ENCODE measurements at regions not wholly inside any gene's neighbourhood (a gene's known extent, or its start where the extent isn't known, plus 50 kb on each side); places are given as distances from the start of the nearest gene placed in this dataset.

DNA sequence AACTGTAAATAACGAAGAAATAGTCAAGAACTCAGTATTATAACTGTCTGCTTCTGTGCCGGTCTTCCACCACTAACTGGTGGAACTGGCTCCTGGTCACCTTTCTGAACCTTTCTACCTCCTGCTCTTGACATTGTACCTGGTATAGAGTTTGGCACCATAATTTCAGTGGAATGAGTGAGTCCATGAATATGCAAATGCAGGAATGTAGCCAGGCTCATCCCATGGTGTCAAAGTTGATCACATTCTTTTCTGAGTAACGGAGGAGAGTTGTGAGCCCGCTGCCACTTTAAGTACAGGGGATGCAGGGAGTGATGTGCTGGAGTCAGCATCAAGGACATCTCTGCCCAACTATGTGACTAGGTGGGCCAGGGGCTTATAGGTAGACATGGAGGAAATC lies 207.9 kb upstream of the HS3ST1 start:
- TF ChIP-seq JUN (IDR thresholded peaks at IDR 0.05): no peak
- no peak for TF ChIP-seq HOXB5 (CRISPR knock-in tag; IDR thresholded peaks at IDR 0.05)
- FAIRE-seq (no peak), ATAC-seq (no peak), DNase-seq (ENCODE audit: low read depth in 1 of 2, low spot score in 1 of 2) (no peak)
- 74% methylated on average over 4 of the region's 4 CpGs for whole genome bisulfite sequencing (ENCODE audit: missing lambda C conversion rate)
- Histone ChIP-seq H3K4me3 (no peak overlapping the region), H3K27ac (peak overlapping the region; percentile 70 to 74; a peak in 3 of 6 replicates), H3K4me1 (peaks cover 27% of the 10 kb centered on the region), H3K9me3 (no peaks in the 10 kb centered on the region), H3K4me2 (no peak overlapping the region)
- CTCF ChIA-PET: no interaction called here
- POLR2A ChIA-PET: no interaction called here

DNA sequence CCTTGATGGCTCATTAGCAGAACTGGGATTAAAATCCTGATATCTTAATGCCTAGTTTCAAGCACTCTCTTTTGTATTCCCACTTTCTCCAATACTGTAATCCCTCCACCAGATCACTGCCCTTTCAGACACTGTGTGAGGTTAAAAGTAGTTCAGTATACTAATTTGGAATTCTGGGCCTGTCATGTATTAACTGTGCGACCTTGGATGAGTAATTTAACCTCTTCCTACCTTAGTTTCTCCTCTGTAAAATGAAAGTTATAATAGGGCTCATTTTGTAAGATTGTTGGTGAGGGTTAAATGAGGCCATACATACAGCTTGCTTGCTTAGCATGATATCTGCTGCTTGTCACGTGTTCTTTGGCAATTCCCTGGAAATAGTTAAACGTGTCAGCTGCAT lies 207.3 kb upstream of the HS3ST1 start:
- no peak for FAIRE-seq

DNA sequence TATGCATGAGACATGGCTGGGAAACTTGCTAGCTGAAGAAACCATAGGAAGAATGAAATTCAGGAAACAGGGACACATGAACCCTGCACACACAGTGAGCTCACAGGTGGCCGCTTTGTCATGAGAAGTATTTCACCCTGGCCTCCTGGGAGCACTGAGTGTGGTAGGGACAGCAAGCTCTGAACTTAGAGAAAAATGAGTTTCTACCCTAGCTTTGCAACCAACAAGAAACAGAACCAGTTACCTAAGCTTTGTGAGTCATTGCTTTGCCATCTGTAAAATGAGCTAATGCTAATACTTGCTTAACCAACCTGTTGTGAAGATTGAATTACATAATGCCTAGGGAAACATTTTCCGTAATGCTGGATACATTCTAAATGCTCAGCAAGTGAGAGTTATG lies 206.6 kb upstream of the HS3ST1 start:
- DNase-seq (ENCODE audit: low read depth in 1 of 2, low spot score in 1 of 2): peak in 1 of 2 experiments; percentile 52
- Histone ChIP-seq H3K4me2 (peak overlapping the region; percentile 58), H3K4me3 (no peak overlapping the region), H3K9me3 (no peaks in the 10 kb centered on the region), H3K27ac (peak overlapping the region; percentile 74 to 75), H3K4me1 (peaks cover 27% of the 10 kb centered on the region)
- peak; percentile 48; the same call in 1 of the 2 replicates for TF ChIP-seq FOSL2 (IDR thresholded peaks at IDR 0.05)
- peak; percentile 49 for TF ChIP-seq FOSL2 (CRISPR knock-in tag; IDR thresholded peaks at IDR 0.05)
- peak; percentile 7; the same call in 1 of the 3 replicates for TF ChIP-seq SMC3 (IDR thresholded peaks at IDR 0.05)
- no peak for TF ChIP-seq ZSCAN20 (CRISPR knock-in tag; IDR thresholded peaks at IDR 0.05)
- TF ChIP-seq BCL3 (IDR thresholded peaks at IDR 0.05): peak; percentile 51; the same call in 1 of the 3 replicates
- no peak for TF ChIP-seq NR3C1 (IDR thresholded peaks at IDR 0.05)
- no peak; the same call in 1 of the 2 replicates for TF ChIP-seq JUNB (IDR thresholded peaks at IDR 0.05)
- TF ChIP-seq CEBPB (IDR thresholded peaks at IDR 0.05): peak; percentile 61 to 70
- TF ChIP-seq EP300 (IDR thresholded peaks at IDR 0.05): peak; percentile 54 to 59; a peak in 2 of 5 replicates
- TF ChIP-seq, protein P1, sequence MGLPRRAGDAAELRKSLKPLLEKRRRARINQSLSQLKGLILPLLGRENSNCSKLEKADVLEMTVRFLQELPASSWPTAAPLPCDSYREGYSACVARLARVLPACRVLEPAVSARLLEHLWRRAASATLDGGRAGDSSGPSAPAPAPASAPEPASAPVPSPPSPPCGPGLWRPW (IDR thresholded peaks at IDR 0.05): peak; percentile 60; the same call in 1 of the 2 replicates
- TF ChIP-seq RAD21 (conservative IDR thresholded peaks at IDR 0.05 in 1 of 2, IDR thresholded peaks at IDR 0.05 in 1 of 2): no peak; a peak in 1 of 5 replicates
- TF ChIP-seq PHF8 (IDR thresholded peaks at IDR 0.05; ENCODE audit: borderline replicate concordance, low read depth): no peak
- no peak for TF ChIP-seq RNF2 (IDR thresholded peaks at IDR 0.05; ENCODE audit: borderline replicate concordance, low read depth)
- TF ChIP-seq JUN (IDR thresholded peaks at IDR 0.05): peak in 1 of 2 experiments; percentile 55; a peak in 1 of 5 replicates
- no peak for FAIRE-seq
- ChIA-PET POLR2A (no interaction called here), CTCF (interaction anchor here (1.1 kb wide), 1 partner anchor 21 kb away, joined by 3 read pairs; no protein-coding TSS in a partner anchor)
- ATAC-seq: peak in 1 of 2 experiments; percentile 66; a peak in 2 of 6 replicates
- 11% methylated on average over 2 of the region's 2 CpGs for WGBS (ENCODE audit: missing lambda C conversion rate)

More for the DNA sequence above, 207.3 kb upstream of the HS3ST1 start:
- TF ChIP-seq, protein P2, sequence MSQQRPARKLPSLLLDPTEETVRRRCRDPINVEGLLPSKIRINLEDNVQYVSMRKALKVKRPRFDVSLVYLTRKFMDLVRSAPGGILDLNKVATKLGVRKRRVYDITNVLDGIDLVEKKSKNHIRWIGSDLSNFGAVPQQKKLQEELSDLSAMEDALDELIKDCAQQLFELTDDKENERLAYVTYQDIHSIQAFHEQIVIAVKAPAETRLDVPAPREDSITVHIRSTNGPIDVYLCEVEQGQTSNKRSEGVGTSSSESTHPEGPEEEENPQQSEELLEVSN (IDR thresholded peaks at IDR 0.05; ENCODE audit: borderline replicate concordance, low read depth): no peak
- TF ChIP-seq, protein P3, sequence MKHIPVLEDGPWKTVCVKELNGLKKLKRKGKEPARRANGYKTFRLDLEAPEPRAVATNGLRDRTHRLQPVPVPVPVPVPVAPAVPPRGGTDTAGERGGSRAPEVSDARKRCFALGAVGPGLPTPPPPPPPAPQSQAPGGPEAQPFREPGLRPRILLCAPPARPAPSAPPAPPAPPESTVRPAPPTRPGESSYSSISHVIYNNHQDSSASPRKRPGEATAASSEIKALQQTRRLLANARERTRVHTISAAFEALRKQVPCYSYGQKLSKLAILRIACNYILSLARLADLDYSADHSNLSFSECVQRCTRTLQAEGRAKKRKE (CRISPR knock-in tag; IDR thresholded peaks at IDR 0.05; ENCODE audit: low read depth): no peak
- no peak for TF ChIP-seq HOXB5 (CRISPR knock-in tag; IDR thresholded peaks at IDR 0.05)
- no peak for TF ChIP-seq KDM5A (IDR thresholded peaks at IDR 0.05)
- TF ChIP-seq SMC3 (IDR thresholded peaks at IDR 0.05): no peak
- TF ChIP-seq CHD2 (IDR thresholded peaks at IDR 0.05; ENCODE audit: low read length, partially characterized antibody): no peak
- TF ChIP-seq, protein P4, sequence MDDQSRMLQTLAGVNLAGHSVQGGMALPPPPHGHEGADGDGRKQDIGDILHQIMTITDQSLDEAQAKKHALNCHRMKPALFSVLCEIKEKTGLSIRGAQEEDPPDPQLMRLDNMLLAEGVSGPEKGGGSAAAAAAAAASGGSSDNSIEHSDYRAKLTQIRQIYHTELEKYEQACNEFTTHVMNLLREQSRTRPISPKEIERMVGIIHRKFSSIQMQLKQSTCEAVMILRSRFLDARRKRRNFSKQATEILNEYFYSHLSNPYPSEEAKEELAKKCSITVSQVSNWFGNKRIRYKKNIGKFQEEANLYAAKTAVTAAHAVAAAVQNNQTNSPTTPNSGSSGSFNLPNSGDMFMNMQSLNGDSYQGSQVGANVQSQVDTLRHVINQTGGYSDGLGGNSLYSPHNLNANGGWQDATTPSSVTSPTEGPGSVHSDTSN (IDR thresholded peaks at IDR 0.05): no peak
- TF ChIP-seq, protein P5, sequence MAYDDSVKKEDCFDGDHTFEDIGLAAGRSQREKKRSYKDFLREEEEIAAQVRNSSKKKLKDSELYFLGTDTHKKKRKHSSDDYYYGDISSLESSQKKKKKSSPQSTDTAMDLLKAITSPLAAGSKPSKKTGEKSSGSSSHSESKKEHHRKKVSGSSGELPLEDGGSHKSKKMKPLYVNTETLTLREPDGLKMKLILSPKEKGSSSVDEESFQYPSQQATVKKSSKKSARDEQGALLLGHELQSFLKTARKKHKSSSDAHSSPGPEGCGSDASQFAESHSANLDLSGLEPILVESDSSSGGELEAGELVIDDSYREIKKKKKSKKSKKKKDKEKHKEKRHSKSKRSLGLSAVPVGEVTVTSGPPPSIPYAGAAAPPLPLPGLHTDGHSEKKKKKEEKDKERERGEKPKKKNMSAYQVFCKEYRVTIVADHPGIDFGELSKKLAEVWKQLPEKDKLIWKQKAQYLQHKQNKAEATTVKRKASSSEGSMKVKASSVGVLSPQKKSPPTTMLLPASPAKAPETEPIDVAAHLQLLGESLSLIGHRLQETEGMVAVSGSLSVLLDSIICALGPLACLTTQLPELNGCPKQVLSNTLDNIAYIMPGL (CRISPR knock-in tag; IDR thresholded peaks at IDR 0.05; ENCODE audit: borderline replicate concordance): no peak
- TF ChIP-seq TP53 (CRISPR knock-in tag; IDR thresholded peaks at IDR 0.05): no peak
- no peak for TF ChIP-seq RNF2 (IDR thresholded peaks at IDR 0.05; ENCODE audit: borderline replicate concordance, low read depth)
- no peak for TF ChIP-seq MAFK (IDR thresholded peaks at IDR 0.05; ENCODE audit: partially characterized antibody)
- no peak for TF ChIP-seq EP300 (IDR thresholded peaks at IDR 0.05)
- no peak for TF ChIP-seq ZC3H11A (IDR thresholded peaks at IDR 0.05)
- TF ChIP-seq HOXA7 (CRISPR knock-in tag; IDR thresholded peaks at IDR 0.05): no peak
- TF ChIP-seq, protein P6, sequence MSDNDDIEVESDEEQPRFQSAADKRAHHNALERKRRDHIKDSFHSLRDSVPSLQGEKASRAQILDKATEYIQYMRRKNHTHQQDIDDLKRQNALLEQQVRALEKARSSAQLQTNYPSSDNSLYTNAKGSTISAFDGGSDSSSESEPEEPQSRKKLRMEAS (IDR thresholded peaks at IDR 0.05): no peak
- no peak for TF ChIP-seq NFE2L2 (conservative IDR thresholded peaks at IDR 0.05; ENCODE audit: low read length)
- TF ChIP-seq ESRRA (IDR thresholded peaks at IDR 0.05; ENCODE audit: borderline replicate concordance, low read length): no peak
- TF ChIP-seq HDAC2 (IDR thresholded peaks at IDR 0.05): no peak
- peak overlapping the region; percentile 70 to 74 for H3K27ac ChIP-seq
- ATAC-seq: no peak
- no peak for DNase-seq (ENCODE audit: low read depth in 1 of 2, low spot score in 1 of 2)
- no peaks in the 10 kb centered on the region for H3K9me3 ChIP-seq
- 69% methylated on average over 3 of the region's 3 CpGs for WGBS (ENCODE audit: missing lambda C conversion rate)
- CTCF ChIA-PET: no interaction called here
- H3K4me3 ChIP-seq: no peak overlapping the region
- peak overlapping the region; percentile 58 for H3K4me2 ChIP-seq
- peaks cover 27% of the 10 kb centered on the region for H3K4me1 ChIP-seq
- POLR2A ChIA-PET: no interaction called here
